AG04449 (cell line): ENCODE measurements at regions not wholly inside any gene's neighbourhood (a gene's known extent, or its start where the extent isn't known, plus 50 kb on each side); places are given as distances from the start of the nearest gene placed in this dataset.

Source experiments
- CTCF ChIA-PET: fragments of 350-600 bp; formaldehyde crosslinking; extraction: SDS; loops from one replicate; lab custom pipeline; 2021; ENCODE audit warnings: antibody characterized with exemption; lab: Yijun Ruan, JAX
- POLR2A ChIA-PET: fragments of 400-600, 350-600 bp; formaldehyde crosslinking; extraction: SDS; loops from one replicate; lab custom pipeline; 2020; ENCODE audit warnings: antibody characterized with exemption, inconsistent platforms; lab: Yijun Ruan, JAX
- DNase-seq: peaks from one replicate; pipeline ENCODE4 v3.0.0-alpha.2; 2010; ENCODE audit warnings: low read depth, low spot score
- H3K4me3 ChIP-seq: 2 replicates; pipeline ENCODE4 v1.5.1; 2011; ENCODE audit warnings: low read depth, mild to moderate bottlenecking, control low read depth, low read length
- TF ChIP-seq, protein P1 (sequence below): IDR thresholded peaks from one replicate; pipeline ENCODE4 v1.5.1; 2011; ENCODE audit warnings: mild to moderate bottlenecking, moderate library complexity, low read length, control low read depth, inconsistent platforms; ENCODE audit not compliant: insufficient read depth; ENCODE audit errors: missing control alignments

DNA sequence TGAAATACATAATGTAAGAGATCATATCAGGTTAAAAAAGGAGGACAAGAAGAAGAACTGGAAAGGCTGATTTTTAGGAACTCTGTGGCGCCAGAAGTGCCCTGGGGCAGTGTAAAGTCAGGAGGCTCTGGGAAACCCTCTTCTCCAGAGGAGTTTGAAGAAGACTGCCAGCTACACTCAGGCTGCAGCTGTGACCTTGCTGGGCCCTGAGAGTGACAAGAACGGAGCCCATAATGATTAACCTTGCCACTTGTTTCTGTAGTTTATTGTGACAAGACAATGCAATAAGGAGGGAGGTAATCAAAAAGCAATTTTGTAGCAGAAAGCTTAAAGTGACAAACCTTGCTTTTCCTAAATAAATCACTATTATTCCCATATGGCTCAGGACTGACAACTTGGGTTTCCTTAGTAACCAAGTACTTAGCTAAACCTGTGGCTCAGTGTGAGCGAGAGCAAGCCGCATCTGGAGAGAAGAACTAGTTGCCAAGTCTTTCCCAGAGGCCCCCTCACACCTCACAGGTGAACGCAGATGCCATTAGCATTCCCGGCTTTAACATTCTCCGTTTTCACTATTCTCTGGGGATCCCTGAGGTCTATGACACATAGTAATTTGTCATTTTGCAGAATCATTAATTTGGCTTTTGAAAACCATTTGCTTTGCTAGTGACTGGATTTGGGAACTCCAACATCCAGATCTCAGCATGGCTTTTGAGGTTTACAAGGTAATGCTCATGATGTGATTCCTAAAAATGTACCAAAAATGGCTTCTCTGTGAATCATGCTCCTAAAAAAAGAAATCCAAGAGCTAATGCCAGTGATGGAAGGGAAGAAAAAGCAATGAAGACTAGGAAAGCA, 115.9 kb downstream of the OMA1 start:
- no peak for DNase-seq
- H3K4me3 ChIP-seq, result no peak overlapping the region
- POLR2A ChIA-PET, result no interaction called here
- TF ChIP-seq, protein P1, sequence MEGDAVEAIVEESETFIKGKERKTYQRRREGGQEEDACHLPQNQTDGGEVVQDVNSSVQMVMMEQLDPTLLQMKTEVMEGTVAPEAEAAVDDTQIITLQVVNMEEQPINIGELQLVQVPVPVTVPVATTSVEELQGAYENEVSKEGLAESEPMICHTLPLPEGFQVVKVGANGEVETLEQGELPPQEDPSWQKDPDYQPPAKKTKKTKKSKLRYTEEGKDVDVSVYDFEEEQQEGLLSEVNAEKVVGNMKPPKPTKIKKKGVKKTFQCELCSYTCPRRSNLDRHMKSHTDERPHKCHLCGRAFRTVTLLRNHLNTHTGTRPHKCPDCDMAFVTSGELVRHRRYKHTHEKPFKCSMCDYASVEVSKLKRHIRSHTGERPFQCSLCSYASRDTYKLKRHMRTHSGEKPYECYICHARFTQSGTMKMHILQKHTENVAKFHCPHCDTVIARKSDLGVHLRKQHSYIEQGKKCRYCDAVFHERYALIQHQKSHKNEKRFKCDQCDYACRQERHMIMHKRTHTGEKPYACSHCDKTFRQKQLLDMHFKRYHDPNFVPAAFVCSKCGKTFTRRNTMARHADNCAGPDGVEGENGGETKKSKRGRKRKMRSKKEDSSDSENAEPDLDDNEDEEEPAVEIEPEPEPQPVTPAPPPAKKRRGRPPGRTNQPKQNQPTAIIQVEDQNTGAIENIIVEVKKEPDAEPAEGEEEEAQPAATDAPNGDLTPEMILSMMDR, result no peak
- CTCF ChIA-PET, result no interaction called here

- DNase-seq, result no peak
- ChIA-PET POLR2A (no interaction called here), CTCF (no interaction called here)
- H3K4me3 ChIP-seq, result no peak overlapping the region
- TF ChIP-seq, protein P1, result no peak
Observed at GRCh38 chr1:58426918-58427317, 119.6 kb downstream of the OMA1 start.

- DNase-seq, result no peak
- ChIA-PET CTCF (no interaction called here), POLR2A (no interaction called here)
- no peak overlapping the region for H3K4me3 ChIP-seq
- TF ChIP-seq, protein P1, result no peak
Observed at GRCh38 chr1:58422436-58422835, 124.1 kb downstream of the OMA1 start.

GRCh38 chr1:58418283-58419228, 128.0 kb downstream of the OMA1 start:
- ChIA-PET POLR2A (no interaction called here), CTCF (no interaction called here)
- DNase-seq, result no peak
- no peak overlapping the region for H3K4me3 ChIP-seq
- TF ChIP-seq, protein P1, result no peak

DNA sequence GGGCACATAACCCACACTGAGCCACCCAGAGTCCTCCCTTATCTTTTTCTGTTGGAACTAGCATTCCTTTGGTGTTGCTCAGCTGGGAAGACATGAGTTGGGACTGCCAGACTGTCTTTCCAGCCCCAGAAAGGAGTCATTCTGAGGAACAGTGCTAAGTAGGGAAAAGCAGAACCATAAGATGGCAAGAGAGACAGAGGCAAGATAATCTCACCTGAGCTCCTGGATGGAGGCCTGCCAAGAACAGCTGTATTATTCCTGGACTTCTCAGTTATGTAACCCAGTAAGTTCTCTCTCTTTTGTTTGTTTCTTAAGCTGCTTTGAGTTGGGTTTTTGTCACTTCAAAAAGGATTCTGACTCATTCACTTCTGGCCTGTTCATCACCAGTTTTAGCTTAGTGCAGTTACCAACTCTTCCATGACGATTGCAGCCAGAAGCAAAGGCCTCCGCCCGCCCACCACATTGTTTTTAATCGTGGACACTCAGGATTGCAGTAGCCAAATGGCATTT, 134.4 kb downstream of the OMA1 start:
- ChIA-PET CTCF (no interaction called here), POLR2A (interaction anchor here (1.0 kb wide), 1 partner anchor 15 kb away, joined by 5 read pairs; no protein-coding TSS in a partner anchor)
- DNase-seq, result peak; percentile 21
- TF ChIP-seq, protein P1, result no peak
- H3K4me3 ChIP-seq, result no peak overlapping the region
